ENCODE measurements at regions not wholly inside any gene's neighbourhood (a gene's known extent, or its start where the extent isn't known, plus 50 kb on each side); places are given as distances from the start of the nearest gene placed in this dataset.

- TF ChIP-seq CTCF (IDR thresholded peaks at IDR 0.05) (no peak), POLR2A (IDR thresholded peaks at IDR 0.05) (no peak)
Observed at GRCh38 chr12:69000074-69000473, 67.1 kb upstream of the CPM start.

Measured in Peyer's patch (tissue), 4 donors.